HEK293 (cell line): ENCODE measurements at regions not wholly inside any gene's neighbourhood (a gene's known extent, or its start where the extent isn't known, plus 50 kb on each side); places are given as distances from the start of the nearest gene placed in this dataset.

Source experiments
- CTCF ChIA-PET: fragments of 350-600 bp; formaldehyde crosslinking; extraction: SDS; loops from one replicate; lab custom pipeline; 2021; ENCODE audit warnings: antibody characterized with exemption; lab: Yijun Ruan, JAX
- POLR2A ChIA-PET: fragments of 300-600 bp; formaldehyde crosslinking; extraction: SDS; loops from one replicate; lab custom pipeline; 2020; ENCODE audit warnings: antibody characterized with exemption, inconsistent platforms; lab: Yijun Ruan, JAX
- H3K27ac ChIP-seq: fragments of 200-500 bp; sonication (Bioruptor generic); 2 replicates; pipeline ENCODE4 v1.5.1; 2014; ENCODE audit warnings: low read depth, low read length, control low read depth, inconsistent platforms; ENCODE audit errors: extremely low read depth
- H3K36me3 ChIP-seq, 2 experiments: fragments of 200-500 bp in 1 of 2; sonication (Bioruptor generic) in 1 of 2; 1 replicate in 1 of 2; 2 replicates in 1 of 2; pipeline ENCODE4 v1.5.1; 2014 to 2017; ENCODE audit warnings: inconsistent platforms in 2 of 2, low read length in 2 of 2; ENCODE audit not compliant: control insufficient read depth in 2 of 2, insufficient read depth in 1 of 2
- H3K4me1 ChIP-seq: fragments of 200-500 bp; sonication (Bioruptor generic); 2 replicates; pipeline ENCODE4 v1.5.1; 2014; ENCODE audit warnings: mild to moderate bottlenecking, low read length, inconsistent platforms; ENCODE audit not compliant: control insufficient read depth, insufficient read depth
- H3K4me3 ChIP-seq: 2 replicates; pipeline ENCODE4 v1.5.1; 2011; ENCODE audit warnings: low read depth, mild to moderate bottlenecking, control low read depth, low read length, moderate library complexity
- H3K9me3 ChIP-seq: fragments of 200-500 bp; sonication (Bioruptor generic); 2 replicates; pipeline ENCODE4 v1.5.1; 2014; ENCODE audit warnings: low read depth, low read length, inconsistent platforms; ENCODE audit not compliant: control insufficient read depth, insufficient read depth
- ELK4 ChIP-seq: IDR thresholded peaks from 2 replicates; pipeline ENCODE4 v1.6.1; 2011; ENCODE audit warnings: mild to moderate bottlenecking, low read depth, low read length, borderline replicate concordance
- REST ChIP-seq: fragments of 450-650 bp; formaldehyde crosslinking; IDR thresholded peaks from 2 replicates; pipeline ENCODE4 v1.5.1; 2016; ENCODE audit warnings: missing biosample characterization, missing genetic modification characterization
- ZBTB44 ChIP-seq: fragments of 450-650 bp; IDR thresholded peaks from 2 replicates; pipeline ENCODE4 v1.5.1; 2018; ENCODE audit warnings: missing biosample characterization, mild to moderate bottlenecking, missing genetic modification characterization
- ZNF121 ChIP-seq: fragments of 450-650 bp; formaldehyde crosslinking; IDR thresholded peaks from 2 replicates; pipeline ENCODE4 v1.5.1; 2016; ENCODE audit warnings: missing biosample characterization, missing genetic modification characterization
- ZNF561 ChIP-seq: fragments of 450-650 bp; IDR thresholded peaks from 2 replicates; pipeline ENCODE4 v1.5.1; 2018; ENCODE audit warnings: missing biosample characterization, missing genetic modification characterization, borderline replicate concordance
- ZNF621 ChIP-seq: fragments of 450-650 bp; formaldehyde crosslinking; IDR thresholded peaks from 2 replicates; pipeline ENCODE4 v1.5.1; 2017; ENCODE audit warnings: missing biosample characterization, missing genetic modification characterization
- ZNF623 ChIP-seq: fragments of 450-650 bp; formaldehyde crosslinking; IDR thresholded peaks from 2 replicates; pipeline ENCODE4 v1.5.1; 2016; ENCODE audit warnings: missing biosample characterization, missing genetic modification characterization
- ZNF654 ChIP-seq: fragments of 450-650 bp; formaldehyde crosslinking; IDR thresholded peaks from 2 replicates; pipeline ENCODE4 v1.5.1; 2016; ENCODE audit warnings: low read depth, missing biosample characterization, missing genetic modification characterization
- ZSCAN23 ChIP-seq: fragments of 450-650 bp; formaldehyde crosslinking; IDR thresholded peaks from 2 replicates; pipeline ENCODE4 v1.5.1; 2016; ENCODE audit warnings: missing biosample characterization, missing genetic modification characterization
- TF ChIP-seq, protein P1 (sequence below): fragments of 450-650 bp; formaldehyde crosslinking; IDR thresholded peaks from 2 replicates; pipeline ENCODE4 v1.5.1; 2016; ENCODE audit warnings: missing biosample characterization, missing genetic modification characterization
- TF ChIP-seq, protein P2 (sequence below): sonication (generic); formaldehyde crosslinking; IDR thresholded peaks from 2 replicates; pipeline ENCODE4 v1.8.1; 2022; ENCODE audit warnings: mild to moderate bottlenecking, moderate library complexity, missing genetic modification reagents

DNA sequence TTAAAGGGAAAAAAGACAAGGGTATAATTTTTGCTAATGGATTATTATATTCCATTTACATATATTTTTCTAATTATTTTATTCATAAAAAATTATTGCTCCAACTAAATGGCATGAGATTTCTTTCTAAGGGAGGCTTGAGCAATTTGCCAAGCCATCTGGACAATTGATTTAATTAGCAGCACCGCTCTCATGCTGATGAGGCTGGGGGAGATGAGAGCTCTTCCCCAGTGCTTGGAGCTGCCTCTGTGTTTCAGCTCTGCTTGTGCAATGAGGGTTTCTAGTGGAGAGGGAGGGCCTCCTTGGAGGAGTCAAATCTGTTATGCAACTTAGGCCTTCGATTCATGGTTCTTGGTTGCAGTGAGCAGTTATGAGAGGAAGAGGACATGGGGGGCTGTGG is 574.3 kb downstream of the TCERG1L start (continued):
- TF ChIP-seq ELK4 (no peak), ZBTB44 (tag by site-specific recombination) (no peak), ZNF654 (tag by site-specific recombination) (no peak), ZNF121 (tag by site-specific recombination) (no peak), ZNF623 (tag by site-specific recombination) (no peak)
- TF ChIP-seq, protein P1, sequence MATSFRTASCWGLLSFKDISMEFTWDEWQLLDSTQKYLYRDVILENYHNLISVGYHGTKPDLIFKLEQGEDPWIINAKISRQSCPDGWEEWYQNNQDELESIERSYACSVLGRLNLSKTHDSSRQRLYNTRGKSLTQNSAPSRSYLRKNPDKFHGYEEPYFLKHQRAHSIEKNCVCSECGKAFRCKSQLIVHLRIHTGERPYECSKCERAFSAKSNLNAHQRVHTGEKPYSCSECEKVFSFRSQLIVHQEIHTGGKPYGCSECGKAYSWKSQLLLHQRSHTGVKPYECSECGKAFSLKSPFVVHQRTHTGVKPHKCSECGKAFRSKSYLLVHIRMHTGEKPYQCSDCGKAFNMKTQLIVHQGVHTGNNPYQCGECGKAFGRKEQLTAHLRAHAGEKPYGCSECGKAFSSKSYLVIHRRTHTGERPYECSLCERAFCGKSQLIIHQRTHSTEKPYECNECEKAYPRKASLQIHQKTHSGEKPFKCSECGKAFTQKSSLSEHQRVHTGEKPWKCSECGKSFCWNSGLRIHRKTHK: no peak

- CTCF ChIA-PET: no interaction called here
- no peaks in the 10 kb centered on the region for H3K9me3 ChIP-seq
- no peak overlapping the region for H3K4me3 ChIP-seq
- TF ChIP-seq ZSCAN23 (tag by site-specific recombination): no peak
- peak; percentile 92 for TF ChIP-seq REST
- no peak for TF ChIP-seq ZNF561
- TF ChIP-seq ZNF621: no peak
- H3K4me1 ChIP-seq: no peaks in the 10 kb centered on the region
- no peaks in the 10 kb centered on the region for H3K36me3 ChIP-seq
- no peak overlapping the region for H3K27ac ChIP-seq
- POLR2A ChIA-PET: no interaction called here
These were observed 573.9 kb downstream of the TCERG1L start for GRCh38 chr10:130737621-130738020.

GRCh38 chr10:130739016-130739756 is 572.3 kb downstream of the TCERG1L start:
- Histone ChIP-seq H3K36me3 (no peaks in the 10 kb centered on the region), H3K4me3 (no peak overlapping the region), H3K9me3 (no peaks in the 10 kb centered on the region), H3K4me1 (no peaks in the 10 kb centered on the region), H3K27ac (no peak overlapping the region)
- CTCF ChIA-PET: no interaction called here
- TF ChIP-seq ZNF623 (tag by site-specific recombination): 0 out of 2 replicates have a peak, but pooled peaks have one; percentile 11
- TF ChIP-seq, protein P2, sequence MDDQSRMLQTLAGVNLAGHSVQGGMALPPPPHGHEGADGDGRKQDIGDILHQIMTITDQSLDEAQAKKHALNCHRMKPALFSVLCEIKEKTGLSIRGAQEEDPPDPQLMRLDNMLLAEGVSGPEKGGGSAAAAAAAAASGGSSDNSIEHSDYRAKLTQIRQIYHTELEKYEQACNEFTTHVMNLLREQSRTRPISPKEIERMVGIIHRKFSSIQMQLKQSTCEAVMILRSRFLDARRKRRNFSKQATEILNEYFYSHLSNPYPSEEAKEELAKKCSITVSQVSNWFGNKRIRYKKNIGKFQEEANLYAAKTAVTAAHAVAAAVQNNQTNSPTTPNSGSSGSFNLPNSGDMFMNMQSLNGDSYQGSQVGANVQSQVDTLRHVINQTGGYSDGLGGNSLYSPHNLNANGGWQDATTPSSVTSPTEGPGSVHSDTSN (CRISPR knock-in tag): no peak
- POLR2A ChIA-PET: no interaction called here
